ENCODE measurements at regions not wholly inside any gene's neighbourhood (a gene's known extent, or its start where the extent isn't known, plus 50 kb on each side); places are given as distances from the start of the nearest gene placed in this dataset.

DNA sequence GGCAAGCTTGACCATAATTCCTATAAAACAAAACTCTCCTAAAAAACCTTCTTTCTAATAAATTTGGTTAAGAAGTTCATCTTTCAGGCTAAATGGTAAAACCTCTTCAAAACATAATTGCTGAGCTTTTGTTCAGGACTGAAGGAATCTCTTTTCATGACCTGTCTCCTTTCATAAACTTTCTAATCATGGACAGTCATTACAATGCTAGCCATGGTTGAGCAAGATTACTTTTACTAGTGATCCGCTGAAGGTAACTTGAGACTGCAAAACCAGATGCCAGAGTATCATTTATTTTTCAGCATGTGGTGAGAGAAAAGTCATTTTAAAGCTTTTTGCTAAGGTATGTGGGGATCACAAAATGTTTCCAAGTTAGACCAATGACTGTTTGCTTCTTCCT lies 186.4 kb upstream of the RHOBTB1 start:
- TF ChIP-seq, protein P1, sequence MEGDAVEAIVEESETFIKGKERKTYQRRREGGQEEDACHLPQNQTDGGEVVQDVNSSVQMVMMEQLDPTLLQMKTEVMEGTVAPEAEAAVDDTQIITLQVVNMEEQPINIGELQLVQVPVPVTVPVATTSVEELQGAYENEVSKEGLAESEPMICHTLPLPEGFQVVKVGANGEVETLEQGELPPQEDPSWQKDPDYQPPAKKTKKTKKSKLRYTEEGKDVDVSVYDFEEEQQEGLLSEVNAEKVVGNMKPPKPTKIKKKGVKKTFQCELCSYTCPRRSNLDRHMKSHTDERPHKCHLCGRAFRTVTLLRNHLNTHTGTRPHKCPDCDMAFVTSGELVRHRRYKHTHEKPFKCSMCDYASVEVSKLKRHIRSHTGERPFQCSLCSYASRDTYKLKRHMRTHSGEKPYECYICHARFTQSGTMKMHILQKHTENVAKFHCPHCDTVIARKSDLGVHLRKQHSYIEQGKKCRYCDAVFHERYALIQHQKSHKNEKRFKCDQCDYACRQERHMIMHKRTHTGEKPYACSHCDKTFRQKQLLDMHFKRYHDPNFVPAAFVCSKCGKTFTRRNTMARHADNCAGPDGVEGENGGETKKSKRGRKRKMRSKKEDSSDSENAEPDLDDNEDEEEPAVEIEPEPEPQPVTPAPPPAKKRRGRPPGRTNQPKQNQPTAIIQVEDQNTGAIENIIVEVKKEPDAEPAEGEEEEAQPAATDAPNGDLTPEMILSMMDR (IDR thresholded peaks at IDR 0.05), result no peak
- TF ChIP-seq POLR2A (IDR thresholded peaks at IDR 0.05) (no peak), POLR2AphosphoS5 (IDR thresholded peaks at IDR 0.05) (no peak), EP300 (IDR thresholded peaks at IDR 0.05) (no peak)

All from suprapubic skin (tissue), 4 donors.